Right lobe of liver (tissue), 6 donors: ENCODE measurements at regions not wholly inside any gene's neighbourhood (a gene's known extent, or its start where the extent isn't known, plus 50 kb on each side); places are given as distances from the start of the nearest gene placed in this dataset.
"Not testable (repeated sequence)": the region's sequence is repeated elsewhere in the genome, so short reads cannot be mapped to it uniquely, and the experiment has no call there.

Source experiments
- ATAC-seq, 4 donors: fragments of 200-7000 bp; cut with Tn5 transposase; one replicate each; pipeline ENCODE4 v1.9.1; 2020; ENCODE audit warnings: mild to moderate bottlenecking in 4 of 4, moderate library complexity in 4 of 4
- DNase-seq, 3 donors: peaks; one replicate each; pipeline ENCODE4 v3.0.0-alpha.2; 2020
- H3K27ac ChIP-seq, 3 donors: fragments of 200-600 bp; one replicate each; pipeline ENCODE4 v1.8.0; 2022
- H3K27me3 ChIP-seq, 2 donors: fragments of 200-600 bp; one replicate each; pipeline ENCODE4 v1.8.0; 2022
- H3K36me3 ChIP-seq, 4 donors: fragments of 200-600 bp; sonication (generic) in 1 of 4; one replicate each; pipeline versions ENCODE4 v1.5.1 to v1.8.0; 2017 to 2022; ENCODE audit warnings: control low read depth in 1 of 4
- H3K4me1 ChIP-seq, 4 donors: fragments of 200-600 bp; sonication (generic) in 1 of 4; one replicate each; pipeline versions ENCODE4 v1.5.1 to v1.8.0; 2017 to 2022; ENCODE audit warnings: control low read depth in 1 of 4
- H3K4me3 ChIP-seq, 3 donors: fragments of 200-600 bp; one replicate each; pipeline ENCODE4 v1.8.0; 2022
- H3K9me3 ChIP-seq, 4 donors: fragments of 200-600 bp; sonication (generic) in 1 of 4; one replicate each; pipeline versions ENCODE4 v1.5.1 to v1.8.0; 2017 to 2022; ENCODE audit warnings: control low read depth in 1 of 4
- POLR2A ChIP-seq: fragments of 450-650 bp; IDR thresholded peaks from one replicate; pipeline ENCODE4 v1.6.1; 2017; ENCODE audit warnings: antibody characterized with exemption, mild to moderate bottlenecking
- WGBS: methylation state at CpG from one replicate; pipeline ENCODE4 v1.1.6; 2018; ENCODE audit warnings: low coverage, low lambda C conversion rate; ENCODE audit not compliant: insufficient coverage; ENCODE audit errors: missing lambda C conversion rate; 5-methylcytosine and 5-hydroxymethylcytosine counted together
- intact Hi-C, 2 donors: fragments of 100-400 bp; cut with DNase I; formaldehyde crosslinking; loops; one replicate each; pipeline versions ENCODE4 v1.11.2 to v1.14.1; 2022
- TF ChIP-seq, protein P1 (sequence below), 4 donors: fragments of 200-600 bp in 3 of 4; fragments of 450-650 bp in 1 of 4; IDR thresholded peaks; one replicate each; pipeline versions ENCODE4 v1.5.1 to v1.8.0; 2016 to 2022; ENCODE audit warnings: antibody characterized with exemption in 4 of 4, mild to moderate bottlenecking in 2 of 4
- donor health status: DM: no; HTN: yes; CAD: no.
- donor health status: DM: no; HTN: no; CAD: no.
- donor health status: DM: no; HTN: no; CAD: no.
- donor health status: DM: no; HTN: yes; CAD: no.
- donor health status: DM: no; HTN: yes; CAD: no.

DNA sequence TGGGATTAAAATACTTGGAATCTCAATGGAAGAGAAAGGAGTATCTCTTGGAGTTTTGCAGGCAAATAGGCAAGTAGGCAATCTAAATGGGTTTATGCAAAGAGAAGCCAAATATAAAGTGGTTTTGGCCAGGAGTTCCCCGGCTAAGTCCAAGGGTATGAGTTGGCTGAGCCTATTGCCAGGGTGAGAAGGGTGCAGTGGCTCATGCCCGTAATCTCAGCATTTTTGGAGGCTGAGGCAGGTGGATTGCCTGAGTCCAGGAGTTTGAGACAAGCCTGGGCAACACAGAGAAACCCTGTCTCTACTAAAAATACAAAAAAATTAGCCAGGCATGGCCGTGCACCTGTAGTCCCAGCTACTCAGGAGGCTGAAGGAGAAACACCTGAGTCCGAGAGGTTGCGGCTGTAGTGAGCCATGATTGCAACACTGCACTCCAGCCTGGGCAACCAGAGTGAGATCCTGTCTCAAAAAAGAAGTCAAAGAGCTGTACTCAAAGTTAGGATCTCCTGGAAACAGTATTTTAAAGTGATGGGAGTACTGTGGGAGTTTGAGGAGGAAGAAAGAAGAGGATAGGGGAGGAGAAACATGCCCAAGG is 130.4 kb upstream of the RAB18 start:
- Histone ChIP-seq H3K27me3 (no peaks in the 10 kb centered on the region), H3K4me3 (no peak overlapping the region), H3K9me3 (no peaks in the 10 kb centered on the region), H3K36me3 (no peaks in the 10 kb centered on the region), H3K27ac (no peak overlapping the region), H3K4me1 (no peaks in the 10 kb centered on the region)
- TF ChIP-seq POLR2A = no peak
- TF ChIP-seq, protein P1, sequence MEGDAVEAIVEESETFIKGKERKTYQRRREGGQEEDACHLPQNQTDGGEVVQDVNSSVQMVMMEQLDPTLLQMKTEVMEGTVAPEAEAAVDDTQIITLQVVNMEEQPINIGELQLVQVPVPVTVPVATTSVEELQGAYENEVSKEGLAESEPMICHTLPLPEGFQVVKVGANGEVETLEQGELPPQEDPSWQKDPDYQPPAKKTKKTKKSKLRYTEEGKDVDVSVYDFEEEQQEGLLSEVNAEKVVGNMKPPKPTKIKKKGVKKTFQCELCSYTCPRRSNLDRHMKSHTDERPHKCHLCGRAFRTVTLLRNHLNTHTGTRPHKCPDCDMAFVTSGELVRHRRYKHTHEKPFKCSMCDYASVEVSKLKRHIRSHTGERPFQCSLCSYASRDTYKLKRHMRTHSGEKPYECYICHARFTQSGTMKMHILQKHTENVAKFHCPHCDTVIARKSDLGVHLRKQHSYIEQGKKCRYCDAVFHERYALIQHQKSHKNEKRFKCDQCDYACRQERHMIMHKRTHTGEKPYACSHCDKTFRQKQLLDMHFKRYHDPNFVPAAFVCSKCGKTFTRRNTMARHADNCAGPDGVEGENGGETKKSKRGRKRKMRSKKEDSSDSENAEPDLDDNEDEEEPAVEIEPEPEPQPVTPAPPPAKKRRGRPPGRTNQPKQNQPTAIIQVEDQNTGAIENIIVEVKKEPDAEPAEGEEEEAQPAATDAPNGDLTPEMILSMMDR (IDR thresholded peaks at IDR 0.05) = no peak
- no peak for DNase-seq
- WGBS = 71% methylated on average over 1 of the region's 5 CpGs
- no peak for ATAC-seq
- intact Hi-C loops = no loop called here

DNA sequence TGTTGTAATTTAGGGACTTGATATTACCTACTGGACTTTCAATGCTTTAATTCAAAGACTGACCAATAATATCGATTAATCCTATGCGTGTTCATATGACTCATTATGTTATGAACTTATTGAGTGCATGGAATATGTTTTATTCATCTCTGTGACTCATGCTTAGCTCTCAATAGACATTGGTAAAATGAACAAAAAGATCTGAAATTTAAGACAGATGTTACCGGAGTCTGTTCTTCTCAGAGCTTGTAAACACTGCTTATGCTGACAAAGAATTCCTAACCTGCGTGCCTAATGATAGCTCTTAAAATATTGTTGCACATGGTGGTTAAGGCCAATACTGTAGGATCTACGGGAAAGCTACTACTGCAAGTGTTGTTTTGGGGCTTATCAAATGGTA is 131.5 kb upstream of the ACBD5 start:
- DNase-seq = no peak
- Histone ChIP-seq H3K36me3 (no peaks in the 10 kb centered on the region), H3K27me3 (no peaks in the 10 kb centered on the region), H3K4me3 (no peak overlapping the region), H3K4me1 (no peaks in the 10 kb centered on the region), H3K27ac (no peak overlapping the region), H3K9me3 (no peaks in the 10 kb centered on the region)
- TF ChIP-seq POLR2A = no peak
- TF ChIP-seq, protein P1 (IDR thresholded peaks at IDR 0.05) = no peak
- ATAC-seq = no peak
- intact Hi-C loops = no loop called here
- WGBS = 83% methylated on average over 5 of the region's 5 CpGs

DNA sequence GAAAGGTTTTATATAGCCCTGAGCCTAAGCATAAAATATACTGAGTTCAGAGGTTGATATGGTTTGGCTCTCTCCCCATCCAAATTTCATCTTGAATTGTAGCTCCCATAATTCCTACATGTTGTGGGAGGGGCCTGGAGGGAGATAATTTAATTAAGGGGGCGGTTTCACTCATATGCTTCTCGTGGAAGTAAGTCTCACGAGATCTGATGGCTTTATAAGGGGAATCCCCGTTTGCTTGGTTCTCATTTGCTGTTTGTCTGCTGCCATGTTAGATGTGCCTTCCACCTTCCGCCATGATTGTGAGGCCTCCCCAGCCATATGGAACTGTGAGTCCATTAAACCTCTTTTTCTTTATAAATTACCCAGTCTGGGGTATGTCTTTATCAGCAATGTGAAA is 130.8 kb upstream of the ACBD5 start:
- intact Hi-C loops, DNase-seq, H3K27me3 ChIP-seq, H3K36me3 ChIP-seq, H3K27ac ChIP-seq, H3K4me1 ChIP-seq, ATAC-seq, H3K9me3 ChIP-seq, H3K4me3 ChIP-seq: not testable (repeated sequence)
- 76% methylated on average over 4 of the region's 5 CpGs for WGBS

DNA sequence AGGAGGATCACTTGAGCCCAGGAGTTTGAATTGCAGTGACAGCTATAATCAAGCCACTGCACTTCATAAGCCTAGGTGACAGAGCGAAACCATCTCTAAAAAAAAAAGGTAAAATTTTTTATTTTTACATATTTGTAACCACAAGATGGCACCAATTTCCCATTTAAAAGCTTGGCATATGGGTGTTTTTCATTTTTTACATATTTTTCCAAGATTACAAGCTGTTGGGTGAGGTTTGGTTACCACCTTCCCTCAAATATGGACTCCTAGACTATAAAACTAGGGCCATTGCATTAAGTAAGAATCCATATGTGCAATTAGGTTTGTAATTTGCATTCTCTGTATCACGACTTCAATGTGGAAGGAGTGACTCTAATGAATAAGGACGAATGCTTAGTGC is 129.3 kb upstream of the ACBD5 start:
- DNase-seq = no peak
- H3K36me3 ChIP-seq = no peaks in the 10 kb centered on the region
- H3K4me3 ChIP-seq = no peak overlapping the region
- no peak for TF ChIP-seq POLR2A
- TF ChIP-seq, protein P1 (IDR thresholded peaks at IDR 0.05) = peak; percentile 8 to 28 (median 20)
- H3K27ac ChIP-seq = no peak overlapping the region
- H3K4me1 ChIP-seq = no peaks in the 10 kb centered on the region
- H3K27me3 ChIP-seq = no peaks in the 10 kb centered on the region
- 63% methylated on average over 3 of the region's 3 CpGs for WGBS
- no peak for ATAC-seq
- intact Hi-C loops = no loop called here
- no peaks in the 10 kb centered on the region for H3K9me3 ChIP-seq

DNA sequence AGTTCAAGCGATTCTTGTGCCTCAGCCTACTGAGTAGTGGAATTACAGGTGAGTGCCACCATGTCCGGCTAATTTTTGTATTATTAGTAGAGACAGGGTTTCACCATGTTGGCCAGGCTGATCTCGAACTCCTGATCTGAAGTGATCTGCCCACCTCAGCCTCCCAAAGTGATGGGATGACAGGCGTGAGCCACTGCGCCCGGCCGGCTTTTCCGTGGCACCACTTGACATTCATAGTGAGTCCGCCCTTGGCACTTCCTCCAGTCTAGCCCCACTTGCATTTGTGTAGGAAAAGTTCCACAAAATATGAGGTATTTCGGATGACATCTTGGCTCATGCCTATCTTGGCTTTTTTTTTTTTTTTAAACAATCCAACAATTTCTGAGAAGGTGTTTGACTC is 128.1 kb upstream of the ACBD5 start:
- DNase-seq (no peak), ATAC-seq (no peak)
- 87% methylated on average over 8 of the region's 10 CpGs for WGBS
- Histone ChIP-seq H3K4me1 (no peaks in the 10 kb centered on the region), H3K9me3 (no peaks in the 10 kb centered on the region), H3K27ac (no peak overlapping the region), H3K36me3 (no peaks in the 10 kb centered on the region), H3K27me3 (no peaks in the 10 kb centered on the region), H3K4me3 (no peak overlapping the region)
- intact Hi-C loops = no loop called here
- TF ChIP-seq, protein P1 (IDR thresholded peaks at IDR 0.05) = no peak
- no peak for TF ChIP-seq POLR2A
